C4-2B (cell line): ENCODE measurements at regions not wholly inside any gene's neighbourhood (a gene's known extent, or its start where the extent isn't known, plus 50 kb on each side); places are given as distances from the start of the nearest gene placed in this dataset.

ENCODE experiments used
- H3K27ac ChIP-seq: fragments of 450-650 bp; 2 replicates; pipeline ENCODE4 v1.5.1; 2017
- CTCF ChIP-seq: fragments of 450-650 bp; conservative IDR thresholded peaks from 2 replicates; pipeline ENCODE4 v1.5.1; 2017; ENCODE audit warnings: mild to moderate bottlenecking
- ZFX ChIP-seq: fragments of 450-650 bp; IDR thresholded peaks from 2 replicates; pipeline ENCODE4 v1.6.1; 2017

DNA sequence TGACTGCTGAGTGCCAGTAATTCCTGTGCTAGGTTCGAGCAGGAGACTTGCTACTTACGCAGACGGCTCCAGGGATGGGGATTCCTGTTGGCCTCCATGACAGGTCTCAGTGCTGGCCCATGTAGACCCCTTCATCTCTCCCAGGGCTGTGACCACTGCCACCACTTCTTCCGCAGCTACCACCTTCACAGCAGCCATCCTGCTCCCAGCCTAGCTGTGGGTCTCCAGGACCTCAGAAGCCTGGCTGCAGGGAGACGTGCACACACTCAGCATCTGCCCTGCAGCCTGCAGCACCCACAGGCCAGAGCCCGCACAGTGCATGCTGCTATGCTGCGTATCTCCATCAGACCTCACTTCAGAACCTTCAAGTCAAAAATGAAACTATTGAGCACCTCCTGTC, 1503.9 kb downstream of the BRD1 start:
- TF ChIP-seq CTCF: no peak
- no peak overlapping the region for H3K27ac ChIP-seq

DNA sequence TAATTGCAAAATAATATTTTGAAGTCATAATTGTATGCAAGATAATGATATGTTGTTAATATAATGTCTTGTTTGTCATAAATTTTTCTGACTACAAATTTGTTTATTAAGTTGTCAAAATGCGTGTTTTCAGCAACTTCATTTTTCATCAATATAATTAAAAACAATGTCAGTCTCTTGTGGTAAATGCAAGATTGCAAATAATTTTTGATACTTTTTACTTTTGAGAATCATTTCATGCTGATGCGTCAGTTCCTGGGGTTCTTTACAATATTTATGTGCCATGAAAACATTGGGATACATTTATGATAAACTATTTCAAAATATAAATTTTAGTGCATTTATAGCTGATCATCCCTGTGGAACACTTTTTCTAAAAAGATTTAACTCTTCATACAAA, 1504.8 kb downstream of the BRD1 start:
- H3K27ac ChIP-seq: no peak overlapping the region
- TF ChIP-seq CTCF (no peak), ZFX (no peak)

GRCh38 chr22:48321986-48322545, 1505.6 kb downstream of the BRD1 start:
- TF ChIP-seq CTCF: no peak
- no peak for TF ChIP-seq ZFX
- H3K27ac ChIP-seq: peak overlapping the region; percentile 42

GRCh38 chr22:48320683-48321451, 1506.8 kb downstream of the BRD1 start:
- TF ChIP-seq ZFX (no peak), CTCF (no peak)
- H3K27ac ChIP-seq: no peak overlapping the region

- TF ChIP-seq ZFX: no peak
- TF ChIP-seq CTCF: no peak
- no peak overlapping the region for H3K27ac ChIP-seq
These were observed 1507.5 kb downstream of the BRD1 start for GRCh38 chr22:48320048-48320682.

GRCh38 chr22:48319321-48320047, 1508.2 kb downstream of the BRD1 start:
- H3K27ac ChIP-seq: no peak overlapping the region
- TF ChIP-seq ZFX: no peak
- TF ChIP-seq CTCF: no peak
